WTC11 (cell line): ENCODE measurements at regions not wholly inside any gene's neighbourhood (a gene's known extent, or its start where the extent isn't known, plus 50 kb on each side); places are given as distances from the start of the nearest gene placed in this dataset.

Source experiments
- CTCF ChIP-seq: fragments of 200-600 bp; IDR thresholded peaks from 2 replicates; pipeline ENCODE4 v1.8.0; 2022; ENCODE audit warnings: antibody characterized with exemption
- IRF1 ChIP-seq: sonication (generic); formaldehyde crosslinking; IDR thresholded peaks from 2 replicates; pipeline ENCODE4 v1.8.0; 2023; ENCODE audit warnings: missing genetic modification reagents
- JUN ChIP-seq: sonication (generic); formaldehyde crosslinking; IDR thresholded peaks from 2 replicates; pipeline ENCODE4 v1.8.0; 2023; ENCODE audit warnings: mild to moderate bottlenecking, missing genetic modification reagents
- NR3C1 ChIP-seq: sonication (generic); formaldehyde crosslinking; conservative IDR thresholded peaks from 2 replicates; pipeline ENCODE4 v1.8.1; 2023; ENCODE audit warnings: low read depth, mild to moderate bottlenecking, missing genetic modification reagents
- ZNF121 ChIP-seq: sonication (generic); formaldehyde crosslinking; IDR thresholded peaks from 2 replicates; pipeline ENCODE4 v1.8.0; 2023; ENCODE audit warnings: missing genetic modification reagents
- ZNF232 ChIP-seq: sonication (generic); formaldehyde crosslinking; IDR thresholded peaks from 2 replicates; pipeline ENCODE4 v1.8.0; 2022; ENCODE audit warnings: mild to moderate bottlenecking, missing genetic modification reagents

- TF ChIP-seq CTCF (no peak), ZNF121 (CRISPR knock-in tag) (no peak), NR3C1 (CRISPR knock-in tag) (no peak), IRF1 (CRISPR knock-in tag) (no peak), JUN (CRISPR knock-in tag) (no peak), ZNF232 (CRISPR knock-in tag) (no peak)
These were observed 212.5 kb downstream of the EMX2 start for GRCh38 chr10:117754770-117755658.
